GM13976 (cell line): ENCODE measurements at regions not wholly inside any gene's neighbourhood (a gene's known extent, or its start where the extent isn't known, plus 50 kb on each side); places are given as distances from the start of the nearest gene placed in this dataset.

Experiments used
- DNase-seq: peaks from one replicate; pipeline ENCODE4 v3.0.0; 2012; ENCODE audit warnings: low spot score
- CTCF ChIP-seq: IDR thresholded peaks from 2 replicates; pipeline ENCODE4 v1.5.1; 2012; ENCODE audit warnings: borderline replicate concordance, mild to moderate bottlenecking; ENCODE audit not compliant: insufficient read depth; ENCODE audit errors: extremely low read depth, missing control alignments, control extremely low read depth
- in situ Hi-C: fragments of 300-500 bp; cut with MboI; formaldehyde crosslinking; loops from one replicate; pipeline ENCODE4 v1.12.0; 2022; ENCODE audit warnings: low sequenced_read_pairs, mixed read lengths, inconsistent platforms; ENCODE audit not compliant: unreplicated experiment

GRCh38 chr9:82891321-82891720 lies 171.6 kb downstream of the RASEF start:
- no peak for DNase-seq

GRCh38 chr9:82893549-82893948 lies 169.4 kb downstream of the RASEF start:
- in situ Hi-C loops: no loop called here
- no peak for DNase-seq
- no peak for TF ChIP-seq CTCF

More at GRCh38 chr9:82891321-82891720, 171.6 kb downstream of the RASEF start:
- no peak for TF ChIP-seq CTCF
- in situ Hi-C loops: no loop called here

GRCh38 chr9:82894548-82894947 lies 168.4 kb downstream of the RASEF start:
- no peak for TF ChIP-seq CTCF
- in situ Hi-C loops: no loop called here
- DNase-seq: no peak

- no peak for TF ChIP-seq CTCF
- in situ Hi-C loops: no loop called here
- no peak for DNase-seq
These were observed 167.8 kb downstream of the RASEF start for GRCh38 chr9:82894961-82895821.

GRCh38 chr9:82895822-82896110 lies 167.2 kb downstream of the RASEF start:
- no peak for DNase-seq
- in situ Hi-C loops: no loop called here
- no peak for TF ChIP-seq CTCF

- TF ChIP-seq CTCF: no peak
- no peak for DNase-seq
- in situ Hi-C loops: no loop called here
These were observed 159.4 kb downstream of the RASEF start for GRCh38 chr9:82903503-82903902.
